Urothelium cell line (cell line): ENCODE measurements at regions not wholly inside any gene's neighbourhood (a gene's known extent, or its start where the extent isn't known, plus 50 kb on each side); places are given as distances from the start of the nearest gene placed in this dataset.

Experiments
- DNase-seq: peaks from one replicate; pipeline ENCODE4 v3.0.0; 2011; ENCODE audit warnings: low spot score, mixed read lengths
- FAIRE-seq: peaks from 2 replicates; lab custom pipeline; 2011; peaks lifted over from hg19 to GRCh38; lab: Jason Lieb, UNC

- DNase-seq (peak; percentile 30), FAIRE-seq (no peak)
These were observed 60.7 kb upstream of the GATA6 start for GRCh38 chr18:22108674-22109073.

GRCh38 chr18:22109535-22109934 lies 59.9 kb upstream of the GATA6 start:
- DNase-seq (no peak), FAIRE-seq (no peak)

GRCh38 chr18:22110461-22110924 lies 58.9 kb upstream of the GATA6 start:
- no peak for FAIRE-seq

GRCh38 chr18:22112215-22112614 lies 57.2 kb upstream of the GATA6 start:
- no peak for DNase-seq
- no peak for FAIRE-seq

More at GRCh38 chr18:22110461-22110924, 58.9 kb upstream of the GATA6 start:
- DNase-seq: no peak

GRCh38 chr18:22113144-22113844 lies 56.1 kb upstream of the GATA6 start:
- no peak for DNase-seq
- no peak for FAIRE-seq

GRCh38 chr18:22114526-22115321 lies 54.7 kb upstream of the GATA6 start:
- FAIRE-seq: no peak

GRCh38 chr18:22115573-22115972 lies 53.8 kb upstream of the GATA6 start:
- DNase-seq (no peak), FAIRE-seq (no peak)

More at GRCh38 chr18:22114526-22115321, 54.7 kb upstream of the GATA6 start:
- no peak for DNase-seq
